ENCODE measurements at regions not wholly inside any gene's neighbourhood (a gene's known extent, or its start where the extent isn't known, plus 50 kb on each side); places are given as distances from the start of the nearest gene placed in this dataset.

GRCh38 chr2:195031411-195031810 is 625.6 kb upstream of the SLC39A10 start:
- Histone ChIP-seq H3K27me3 (ENCODE audit: control insufficient read depth, insufficient read depth, low read length) (no peaks in the 10 kb centered on the region), H3K36me3 (ENCODE audit: control insufficient read depth in 2 of 3, insufficient read depth in 3 of 3, low read length in 3 of 3) (no peaks in the 10 kb centered on the region), H3K27ac (ENCODE audit: low read depth in 2 of 2, low read length in 2 of 2) (no peak overlapping the region), H3K9ac (ENCODE audit: low read length in 3 of 3) (no peak overlapping the region), H3K4me3 (ENCODE audit: low read length in 3 of 3) (no peak overlapping the region), H3K9me3 (ENCODE audit: control insufficient read depth in 2 of 3, insufficient read depth in 1 of 3, low read length in 3 of 3) (no peaks in the 10 kb centered on the region), H3K4me1 (ENCODE audit: control insufficient read depth in 2 of 3, insufficient read depth in 2 of 3, low read depth in 1 of 3, low read length in 3 of 3) (no peaks in the 10 kb centered on the region)
- no peak for FAIRE-seq
- no peak for DNase-seq
- intact Hi-C loops (cut with DNase I), result no loop called here
- no peak for TF ChIP-seq CTCF (IDR thresholded peaks at IDR 0.05; ENCODE audit: borderline replicate concordance, extremely low read depth, insufficient read depth)

GRCh38 chr2:195029804-195030654 is 627.0 kb upstream of the SLC39A10 start:
- no peak for TF ChIP-seq CTCF (IDR thresholded peaks at IDR 0.05; ENCODE audit: borderline replicate concordance, extremely low read depth, insufficient read depth)
- H3K4me1 ChIP-seq (ENCODE audit: control insufficient read depth in 2 of 3, insufficient read depth in 2 of 3, low read depth in 1 of 3, low read length in 3 of 3), result no peaks in the 10 kb centered on the region
- H3K9me3 ChIP-seq (ENCODE audit: control insufficient read depth in 2 of 3, insufficient read depth in 1 of 3, low read length in 3 of 3), result no peaks in the 10 kb centered on the region
- no peak overlapping the region for H3K27ac ChIP-seq (ENCODE audit: low read depth in 2 of 2, low read length in 2 of 2)
- no peak overlapping the region for H3K4me3 ChIP-seq (ENCODE audit: low read length in 3 of 3)
- intact Hi-C loops (cut with DNase I), result no loop called here
- H3K36me3 ChIP-seq (ENCODE audit: control insufficient read depth in 2 of 3, insufficient read depth in 3 of 3, low read length in 3 of 3), result no peaks in the 10 kb centered on the region
- no peaks in the 10 kb centered on the region for H3K27me3 ChIP-seq (ENCODE audit: control insufficient read depth, insufficient read depth, low read length)
- DNase-seq, result no peak
- H3K9ac ChIP-seq (ENCODE audit: low read length in 3 of 3), result no peak overlapping the region
- no peak for FAIRE-seq

GRCh38 chr2:195027947-195028346 is 629.1 kb upstream of the SLC39A10 start:
- FAIRE-seq (no peak), DNase-seq (peak in 1 of 5 donors; percentile 3)
- Histone ChIP-seq H3K27me3 (ENCODE audit: control insufficient read depth, insufficient read depth, low read length) (no peaks in the 10 kb centered on the region), H3K9me3 (ENCODE audit: control insufficient read depth in 2 of 3, insufficient read depth in 1 of 3, low read length in 3 of 3) (no peaks in the 10 kb centered on the region), H3K9ac (ENCODE audit: low read length in 3 of 3) (no peak overlapping the region), H3K27ac (ENCODE audit: low read depth in 2 of 2, low read length in 2 of 2) (no peak overlapping the region), H3K4me3 (ENCODE audit: low read length in 3 of 3) (no peak overlapping the region), H3K4me1 (ENCODE audit: control insufficient read depth in 2 of 3, insufficient read depth in 2 of 3, low read depth in 1 of 3, low read length in 3 of 3) (no peaks in the 10 kb centered on the region), H3K36me3 (ENCODE audit: control insufficient read depth in 2 of 3, insufficient read depth in 3 of 3, low read length in 3 of 3) (no peaks in the 10 kb centered on the region)
- TF ChIP-seq CTCF (IDR thresholded peaks at IDR 0.05; ENCODE audit: borderline replicate concordance, extremely low read depth, insufficient read depth), result no peak
- intact Hi-C loops (cut with DNase I), result no loop called here
